GM23248 (cell line): ENCODE measurements at regions not wholly inside any gene's neighbourhood (a gene's known extent, or its start where the extent isn't known, plus 50 kb on each side); places are given as distances from the start of the nearest gene placed in this dataset.

Source experiments
- DNase-seq: peaks from one replicate; pipeline ENCODE4 v3.0.0-alpha.2; 2015
- H2AFZ ChIP-seq: fragments of 200-600 bp; sonication (generic); 2 replicates; pipeline ENCODE4 v1.6.1; 2016; ENCODE audit warnings: antibody characterized with exemption
- H3F3A ChIP-seq: fragments of 200-600 bp; sonication (generic); 2 replicates; pipeline ENCODE4 v1.6.1; 2016; ENCODE audit warnings: mild to moderate bottlenecking, antibody characterized with exemption, mixed run types; ENCODE audit not compliant: insufficient read depth
- H3K27ac ChIP-seq: fragments of 200-600 bp; sonication (generic); 2 replicates; pipeline ENCODE4 v1.5.1; 2016; ENCODE audit warnings: mild to moderate bottlenecking
- H3K27me3 ChIP-seq: fragments of 200-600 bp; sonication (generic); replicated peaks from 2 replicates; pipeline ENCODE4 v1.6.1; 2016; ENCODE audit warnings: mild to moderate bottlenecking; ENCODE audit not compliant: insufficient read depth
- H3K36me3 ChIP-seq: fragments of 200-600 bp; sonication (generic); 2 replicates; pipeline ENCODE4 v1.6.1; 2016; ENCODE audit warnings: low read depth, mild to moderate bottlenecking
- H3K4me1 ChIP-seq: fragments of 200-600 bp; sonication (generic); 2 replicates; pipeline ENCODE4 v1.6.1; 2016; ENCODE audit warnings: mild to moderate bottlenecking; ENCODE audit not compliant: insufficient read depth
- H3K4me2 ChIP-seq: fragments of 200-600 bp; sonication (generic); one replicate; pipeline ENCODE4 v1.6.1; 2016; ENCODE audit warnings: mild to moderate bottlenecking; ENCODE audit not compliant: unreplicated experiment
- H3K4me3 ChIP-seq: fragments of 200-600 bp; sonication (generic); 2 replicates; pipeline ENCODE4 v1.5.1; 2016; ENCODE audit warnings: mild to moderate bottlenecking
- H3K79me2 ChIP-seq: fragments of 200-600 bp; sonication (generic); 2 replicates; pipeline ENCODE4 v1.6.1; 2016; ENCODE audit warnings: mild to moderate bottlenecking; ENCODE audit not compliant: insufficient read depth
- H3K9ac ChIP-seq: fragments of 200-600 bp; sonication (generic); 2 replicates; pipeline ENCODE4 v1.6.1; 2016; ENCODE audit warnings: mild to moderate bottlenecking
- H3K9me2 ChIP-seq: fragments of 200-600 bp; sonication (generic); 2 replicates; pipeline ENCODE4 v1.6.1; 2016; ENCODE audit warnings: mixed run types, mild to moderate bottlenecking, moderate library complexity; ENCODE audit not compliant: insufficient read depth
- H3K9me3 ChIP-seq: fragments of 200-600 bp; sonication (generic); one replicate; pipeline ENCODE4 v1.6.1; 2017; ENCODE audit warnings: low read depth
- H4K20me1 ChIP-seq: fragments of 200-600 bp; sonication (generic); 2 replicates; pipeline ENCODE4 v1.6.0; 2016; ENCODE audit not compliant: insufficient read depth
- EZH2 ChIP-seq: fragments of 200-600 bp; sonication (generic); IDR thresholded peaks from 2 replicates; pipeline ENCODE4 v1.6.1; 2018; ENCODE audit warnings: antibody characterized with exemption, mild to moderate bottlenecking; ENCODE audit not compliant: insufficient read depth, poor library complexity, severe bottlenecking
- EZH2phosphoT487 ChIP-seq: fragments of 200-600 bp; sonication (generic); IDR thresholded peaks from 2 replicates; pipeline ENCODE4 v1.6.1; 2018; ENCODE audit warnings: antibody characterized with exemption, moderate library complexity, mild to moderate bottlenecking, low read depth; ENCODE audit not compliant: insufficient read depth
- WGBS, 2 experiments: methylation state at CpG; one replicate each; pipeline ENCODE4 v1.1.6; 2015 to 2017; ENCODE audit warnings: low lambda C conversion rate in 2 of 2, low coverage in 1 of 2; ENCODE audit errors: missing lambda C conversion rate in 2 of 2; 5-methylcytosine and 5-hydroxymethylcytosine counted together
- in situ Hi-C: fragments of 300-500 bp; cut with MboI; formaldehyde crosslinking; loops from 2 replicates; pipeline ENCODE4 v1.15.0; 2020

DNA sequence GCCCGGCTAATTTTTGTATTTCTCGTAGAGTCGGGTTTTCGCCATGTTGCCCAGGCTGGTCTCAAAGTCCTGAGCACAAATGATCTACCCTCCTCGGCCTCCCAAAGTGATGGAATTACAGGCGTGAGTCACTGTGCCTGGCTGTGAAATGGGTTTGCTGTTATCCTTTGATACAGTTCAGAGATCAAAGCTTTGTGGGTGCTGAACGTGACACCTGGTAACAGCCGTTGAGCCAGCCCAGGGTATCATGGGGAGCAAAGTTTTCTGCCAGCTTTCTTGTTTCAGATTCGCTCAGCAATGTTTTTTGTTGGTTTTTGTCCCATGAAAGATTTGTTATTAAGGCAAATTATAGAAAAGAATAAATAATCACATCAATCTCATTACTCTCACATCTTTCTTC, 68.9 kb upstream of the LPAR1 start:
- no peak for DNase-seq
- Histone ChIP-seq H3K36me3 (no peaks in the 10 kb centered on the region), H3K4me2 (no peak overlapping the region), H3K79me2 (no peaks in the 10 kb centered on the region), H3K27ac (no peak overlapping the region), H3K9me3 (no peaks in the 10 kb centered on the region), H3K4me1 (peaks cover 22% of the 10 kb centered on the region), H4K20me1 (no peaks in the 10 kb centered on the region), H3K9ac (no peak overlapping the region), H3F3A (peaks cover 14% of the 10 kb centered on the region; the same call in 1 of the 2 replicates), H3K27me3 (no peaks in the 10 kb centered on the region), H3K4me3 (no peak overlapping the region), H2AFZ (no peak overlapping the region), H3K9me2 (no peaks in the 10 kb centered on the region)
- 91% methylated on average over 9 of the region's 9 CpGs for WGBS, 2 experiments
- in situ Hi-C loops: no loop called here
- TF ChIP-seq EZH2 (no peak), EZH2phosphoT487 (no peak)

DNA sequence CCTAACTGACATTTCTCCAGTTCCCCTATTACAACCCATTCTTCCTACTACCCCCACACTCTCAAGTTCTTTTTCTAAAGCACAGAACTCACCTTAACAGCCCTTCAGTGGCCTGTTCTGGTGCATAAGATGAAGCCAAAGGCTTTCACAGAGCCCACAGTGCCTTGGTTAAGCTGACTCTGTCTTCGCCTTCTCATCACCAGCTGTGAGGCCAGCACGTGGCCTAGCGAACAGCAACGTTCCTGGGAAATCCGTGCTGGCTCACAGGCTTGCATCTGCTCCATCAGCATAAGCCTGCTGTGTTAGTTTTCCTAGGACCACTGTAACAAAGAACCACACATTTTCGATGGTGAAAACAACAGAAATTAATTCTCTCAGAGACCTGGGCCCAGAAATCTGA, 67.9 kb upstream of the LPAR1 start:
- no peak for TF ChIP-seq EZH2
- TF ChIP-seq EZH2phosphoT487: no peak
- in situ Hi-C loops: no loop called here
- peaks cover 22% of the 10 kb centered on the region for H3K4me1 ChIP-seq

DNA sequence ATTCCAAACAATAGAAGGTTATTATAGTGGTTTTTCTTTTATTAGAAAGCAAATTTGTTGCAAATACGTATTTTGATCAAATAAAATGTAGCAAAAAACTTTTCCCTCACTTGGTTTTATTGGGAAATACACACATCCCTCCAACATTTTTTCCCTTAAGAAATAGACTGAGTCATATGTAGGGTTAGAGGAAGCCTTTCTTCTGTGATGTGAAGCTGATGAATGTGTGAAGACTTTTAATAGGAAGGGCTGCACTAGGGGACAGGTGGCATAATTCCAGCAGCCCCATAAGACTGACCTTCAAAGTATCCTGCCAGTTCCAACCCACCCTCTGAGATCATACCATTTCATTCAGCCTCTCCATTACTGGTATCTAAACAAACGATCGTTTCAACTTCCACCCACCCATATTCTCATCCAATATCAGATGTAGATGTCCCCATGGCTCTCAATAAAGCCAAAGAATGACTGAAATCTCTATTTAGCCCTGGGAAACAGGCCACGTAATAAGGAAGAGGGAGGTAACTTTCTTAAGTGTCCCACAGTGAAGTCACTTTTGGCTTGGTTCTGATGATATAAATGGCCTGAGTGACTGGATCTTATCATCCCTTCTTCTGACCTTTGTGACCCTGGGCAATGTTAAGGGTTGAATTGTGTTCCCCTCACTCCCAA, 64.7 kb upstream of the LPAR1 start:
- Histone ChIP-seq H3K9ac (0 out of 2 replicates have a peak overlapping the region, but pooled peaks have one; percentile 13), H3K9me2 (no peaks in the 10 kb centered on the region), H4K20me1 (no peaks in the 10 kb centered on the region), H3K27ac (peak overlapping the region; percentile 73), H3K4me3 (no peak overlapping the region), H3K79me2 (no peaks in the 10 kb centered on the region), H3K27me3 (no peaks in the 10 kb centered on the region), H3K4me1 (peaks cover 12% of the 10 kb centered on the region), H2AFZ (peak overlapping the region; percentile 24; the same call in 1 of the 2 replicates), H3K9me3 (no peaks in the 10 kb centered on the region), H3K4me2 (peak overlapping the region; percentile 18), H3K36me3 (no peaks in the 10 kb centered on the region), H3F3A (peaks cover 7% of the 10 kb centered on the region; the same call in 1 of the 2 replicates)
- peak; percentile 77 for DNase-seq
- TF ChIP-seq EZH2phosphoT487: no peak
- 11 to 12% methylated on average over 4 of the region's 4 CpGs for WGBS, 2 experiments
- in situ Hi-C loops: no loop called here

More for the DNA sequence above, 67.9 kb upstream of the LPAR1 start:
- no peaks in the 10 kb centered on the region for H4K20me1 ChIP-seq
- H3K9ac ChIP-seq: no peak overlapping the region
- DNase-seq: no peak
- no peaks in the 10 kb centered on the region for H3K36me3 ChIP-seq
- H3K4me2 ChIP-seq: no peak overlapping the region
- no peak overlapping the region for H2AFZ ChIP-seq
- no peaks in the 10 kb centered on the region for H3K79me2 ChIP-seq
- peaks cover 14% of the 10 kb centered on the region; the same call in 1 of the 2 replicates for H3F3A ChIP-seq
- no peak overlapping the region for H3K4me3 ChIP-seq
- no peaks in the 10 kb centered on the region for H3K9me3 ChIP-seq
- no peaks in the 10 kb centered on the region for H3K9me2 ChIP-seq
- no peak overlapping the region for H3K27ac ChIP-seq
- WGBS, 2 experiments: 97 to 98% methylated on average over 6 of the region's 6 CpGs
- no peaks in the 10 kb centered on the region for H3K27me3 ChIP-seq

DNA sequence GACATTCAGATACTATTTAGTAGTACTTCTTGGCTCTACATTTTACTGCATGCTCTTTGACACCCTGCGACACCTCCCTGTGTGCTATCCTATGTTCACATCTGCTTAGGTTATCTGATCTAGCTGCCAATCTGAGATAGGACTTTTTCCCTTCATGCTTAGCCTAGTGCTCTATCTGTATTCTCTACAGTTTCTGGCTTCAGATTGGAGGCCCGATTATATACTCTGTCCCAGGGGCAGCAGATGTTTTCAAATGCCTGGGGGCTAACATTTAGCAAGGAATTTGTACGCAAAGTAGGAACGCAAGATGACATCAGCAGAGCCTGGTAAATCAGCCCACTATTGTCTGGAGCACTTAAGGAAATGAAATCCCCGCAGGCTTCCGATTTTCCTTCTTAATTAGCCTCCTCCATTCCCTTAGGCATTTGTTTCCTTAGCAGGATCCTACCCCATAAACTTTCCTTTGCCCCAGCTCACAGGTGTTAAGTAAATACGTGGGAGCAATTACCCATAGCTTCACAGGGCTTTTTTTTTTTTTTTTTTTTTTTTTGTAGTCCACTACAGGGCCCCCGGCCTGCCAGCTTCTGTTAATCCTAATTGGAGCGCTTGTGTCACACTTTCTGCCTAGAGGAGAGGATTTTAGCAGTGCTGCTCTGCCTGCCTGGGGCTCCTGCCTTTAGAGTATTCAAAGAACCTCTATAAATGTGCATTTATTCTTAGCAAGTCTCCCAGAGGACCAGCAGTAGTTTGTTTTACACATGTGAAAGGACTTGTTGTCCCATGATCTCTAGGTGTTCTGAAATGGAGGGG, 61.1 kb upstream of the LPAR1 start:
- no peaks in the 10 kb centered on the region for H3K27me3 ChIP-seq
- H3K9me2 ChIP-seq: no peaks in the 10 kb centered on the region
- no peak overlapping the region for H2AFZ ChIP-seq
- peaks cover 9% of the 10 kb centered on the region; the same call in 1 of the 2 replicates for H3F3A ChIP-seq
- H3K4me2 ChIP-seq: no peak overlapping the region
- TF ChIP-seq EZH2phosphoT487 (no peak), EZH2 (no peak)
- in situ Hi-C loops: no loop called here
- H4K20me1 ChIP-seq: no peaks in the 10 kb centered on the region
- no peaks in the 10 kb centered on the region for H3K9me3 ChIP-seq
- DNase-seq: no peak
- no peak overlapping the region for H3K27ac ChIP-seq
- no peaks in the 10 kb centered on the region for H3K36me3 ChIP-seq
- peaks cover 23% of the 10 kb centered on the region for H3K4me1 ChIP-seq
- no peak overlapping the region for H3K4me3 ChIP-seq
- H3K9ac ChIP-seq: no peak overlapping the region
- 90% methylated on average over 9 of the region's 9 CpGs for WGBS, 2 experiments
- H3K79me2 ChIP-seq: no peaks in the 10 kb centered on the region
